SKM-1 treated with dmso at 0.1 percent for 144 hours (cell line): ENCODE measurements at regions not wholly inside any gene's neighbourhood (a gene's known extent, or its start where the extent isn't known, plus 50 kb on each side); places are given as distances from the start of the nearest gene placed in this dataset.

Source experiments
- DNase-seq: peaks from one replicate; lab custom pipeline; 2025; ENCODE audit not compliant: unreplicated experiment; lab: John Stamatoyannopoulos, UW

DNA sequence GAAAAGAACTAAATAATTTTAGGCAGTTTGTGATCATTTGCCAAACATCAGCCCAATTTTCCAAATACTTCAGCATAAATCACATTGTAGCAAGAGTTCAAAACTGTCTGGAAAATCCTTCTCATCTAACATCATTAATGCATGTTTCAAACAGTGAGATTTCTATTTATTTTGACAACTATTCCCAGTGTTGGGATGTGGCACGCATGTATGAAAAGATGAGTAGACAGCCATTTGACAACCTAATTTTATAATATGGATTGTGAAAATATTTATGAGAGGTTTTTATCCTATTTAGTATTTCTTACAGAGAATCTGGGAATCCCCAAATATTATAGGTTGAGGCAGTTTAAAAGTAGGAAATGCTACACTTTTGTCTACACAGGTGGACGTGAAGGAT is 357.6 kb upstream of the ARID1B start:
- DNase-seq: no peak

DNA sequence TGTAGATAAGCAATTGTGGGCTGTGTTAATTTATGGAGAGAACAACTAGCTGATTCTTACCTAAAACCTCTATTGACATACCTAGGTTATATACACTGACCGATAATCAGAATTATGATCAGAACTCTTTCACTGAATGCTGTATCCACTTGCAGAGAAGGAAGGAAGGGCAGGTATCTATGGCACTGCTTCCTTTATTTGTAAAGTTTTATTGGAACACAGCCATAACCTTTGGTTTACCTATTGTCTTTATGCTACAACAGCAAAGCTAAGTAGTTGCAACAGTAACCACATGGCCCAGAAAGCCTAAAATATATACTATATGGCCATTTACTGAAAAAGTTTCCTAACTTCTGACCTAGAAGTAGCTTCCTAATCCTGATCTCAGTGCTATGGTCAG is 358.9 kb upstream of the ARID1B start:
- no peak for DNase-seq

DNA sequence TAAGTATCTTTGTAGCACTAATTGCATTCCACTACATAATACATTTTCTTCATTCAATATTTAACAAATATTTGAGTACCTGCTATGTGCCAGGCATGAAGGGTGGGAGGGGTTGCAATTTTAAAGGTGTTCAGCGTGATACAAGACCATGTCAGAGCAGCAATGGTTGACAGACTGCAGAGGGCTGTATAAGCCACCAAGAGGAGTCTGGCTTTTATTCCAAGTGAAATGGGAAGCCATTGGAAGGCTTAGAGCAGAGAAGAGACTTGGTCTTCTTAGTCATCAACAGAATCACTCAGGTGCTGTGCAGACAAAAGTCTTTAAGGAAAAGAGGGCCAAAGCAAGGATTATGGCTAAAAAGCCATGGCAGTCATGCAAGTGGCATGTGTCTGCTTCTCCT is 360.8 kb upstream of the ARID1B start:
- no peak for DNase-seq

DNA sequence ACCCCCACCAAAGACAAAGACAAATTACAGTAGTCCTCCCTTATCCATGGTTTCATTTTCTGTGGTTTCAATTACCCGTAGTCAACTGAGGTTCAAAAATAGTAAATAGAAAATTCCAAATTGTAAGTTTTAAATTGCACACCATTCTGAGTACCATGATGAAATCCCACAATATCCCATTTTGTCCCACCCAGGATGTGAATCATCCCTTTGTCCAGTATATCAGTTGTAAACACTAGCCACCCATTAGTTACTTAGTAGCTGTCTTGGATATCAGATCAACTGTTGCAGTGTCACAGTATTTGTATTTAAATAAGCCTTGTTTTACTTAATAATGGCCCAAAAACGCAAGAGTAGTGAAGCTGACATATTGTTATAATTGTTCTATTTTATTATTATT is 364.0 kb upstream of the ARID1B start:
- DNase-seq: no peak

DNA sequence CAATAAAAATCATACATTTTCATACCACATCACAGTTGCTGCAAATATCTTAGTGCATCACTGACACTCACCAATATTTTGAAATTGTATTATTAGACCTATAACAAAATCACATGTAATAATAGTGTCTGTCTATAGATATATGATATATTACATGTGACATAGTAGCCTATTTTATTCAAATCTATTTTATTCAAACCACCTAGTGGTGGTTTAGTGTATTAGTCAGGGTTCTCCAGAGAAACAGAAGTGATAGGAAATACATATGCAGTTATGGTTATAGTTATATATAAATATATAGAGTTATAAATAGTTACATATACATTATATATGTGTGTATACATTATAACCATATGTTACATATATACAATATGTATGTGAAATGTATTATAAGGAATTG is 366.5 kb upstream of the ARID1B start:
- no peak for DNase-seq

DNA sequence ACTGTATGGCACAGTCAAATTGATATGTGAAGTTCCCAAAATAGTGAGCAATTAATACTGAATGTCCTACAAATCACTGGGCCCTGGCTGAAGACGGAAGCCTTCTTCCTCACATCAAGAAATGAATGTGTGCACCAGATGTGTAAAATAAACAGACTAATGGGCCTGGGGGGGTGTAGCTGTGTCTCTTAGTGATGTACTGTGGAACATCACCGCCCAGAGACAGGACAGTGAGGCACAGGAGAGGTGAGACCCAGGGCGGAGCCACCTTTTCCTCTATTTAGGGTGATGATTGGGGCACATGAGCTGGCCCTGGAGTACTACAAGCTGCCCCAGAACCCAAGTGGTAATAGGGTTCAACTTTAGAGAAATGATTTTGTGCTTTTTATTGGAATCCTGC is 368.5 kb upstream of the ARID1B start:
- DNase-seq: no peak

DNA sequence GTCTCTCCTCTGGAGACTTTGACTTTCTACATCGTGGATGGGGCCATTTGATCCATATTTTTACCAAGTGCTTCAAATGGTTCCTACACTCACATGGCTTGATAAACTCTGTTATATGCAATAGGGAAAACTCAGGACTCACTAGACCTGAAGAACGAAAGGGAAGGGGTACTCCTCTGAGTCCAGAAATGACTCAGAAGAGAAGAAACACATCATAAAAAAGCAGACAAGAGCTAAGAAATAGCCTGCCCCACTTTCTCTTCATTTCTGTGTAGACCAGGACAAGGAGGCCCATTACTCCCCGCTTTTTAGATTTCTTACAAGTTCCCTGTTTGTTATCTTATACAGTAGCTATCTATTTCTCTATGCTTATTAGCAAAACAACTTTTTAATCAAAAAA is 369.8 kb upstream of the ARID1B start:
- no peak for DNase-seq

DNA sequence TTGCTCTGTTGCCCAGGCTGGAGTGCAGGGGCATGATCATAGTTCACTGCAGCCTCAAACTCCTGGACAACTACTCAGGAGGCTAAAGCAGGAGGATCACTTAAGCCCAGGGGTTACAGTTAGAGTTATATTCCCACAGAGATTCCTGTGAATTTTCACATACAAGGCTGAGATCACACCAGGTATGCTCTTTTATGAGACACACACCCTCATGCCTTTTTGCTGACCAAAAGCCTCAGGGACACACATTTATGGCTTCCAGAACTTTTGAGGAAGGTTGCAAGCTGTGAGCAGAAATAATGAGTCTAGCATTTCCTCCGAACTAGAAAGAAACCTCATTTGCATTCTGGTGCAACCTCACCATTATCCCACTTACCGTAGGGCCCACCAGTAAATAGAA is 370.5 kb upstream of the ARID1B start:
- DNase-seq: no peak

DNA sequence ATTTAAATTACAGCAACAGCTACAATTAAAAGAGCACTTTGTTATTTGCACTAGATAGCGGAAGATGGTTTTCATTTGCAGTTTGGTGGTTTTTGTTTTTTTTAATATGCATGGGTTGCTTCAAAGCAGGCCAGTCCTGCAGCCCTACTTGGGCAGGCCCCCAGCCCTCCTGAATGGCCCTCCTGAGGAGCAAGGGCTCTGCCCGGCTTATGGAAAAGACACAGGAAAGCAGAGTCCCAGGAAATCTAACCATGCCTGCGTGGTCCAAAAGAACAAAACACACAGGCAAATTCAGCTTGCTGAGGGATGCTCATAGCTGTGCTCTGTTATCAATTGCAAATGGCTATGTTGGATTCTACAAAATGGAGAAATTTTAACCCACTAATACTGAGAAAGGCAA is 371.1 kb upstream of the ARID1B start:
- no peak for DNase-seq

DNA sequence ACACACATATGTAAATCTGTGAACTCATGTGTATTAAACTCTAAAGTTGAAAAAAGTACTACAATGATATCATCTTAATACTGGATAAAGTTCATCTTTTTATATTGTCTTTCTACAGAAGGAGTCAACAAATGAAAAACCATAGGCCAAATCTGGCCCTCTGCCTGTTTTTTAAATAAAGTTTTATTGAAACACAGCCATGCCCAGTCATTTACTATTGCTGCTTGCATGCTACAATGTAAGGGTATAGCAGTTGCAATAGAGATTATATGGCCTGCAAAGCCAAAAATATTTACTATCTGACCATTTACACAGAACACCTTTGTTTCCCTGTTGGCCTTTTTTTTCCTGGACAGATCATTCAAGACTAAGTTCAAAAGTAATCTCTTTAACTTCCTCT is 374.6 kb upstream of the ARID1B start:
- no peak for DNase-seq

DNA sequence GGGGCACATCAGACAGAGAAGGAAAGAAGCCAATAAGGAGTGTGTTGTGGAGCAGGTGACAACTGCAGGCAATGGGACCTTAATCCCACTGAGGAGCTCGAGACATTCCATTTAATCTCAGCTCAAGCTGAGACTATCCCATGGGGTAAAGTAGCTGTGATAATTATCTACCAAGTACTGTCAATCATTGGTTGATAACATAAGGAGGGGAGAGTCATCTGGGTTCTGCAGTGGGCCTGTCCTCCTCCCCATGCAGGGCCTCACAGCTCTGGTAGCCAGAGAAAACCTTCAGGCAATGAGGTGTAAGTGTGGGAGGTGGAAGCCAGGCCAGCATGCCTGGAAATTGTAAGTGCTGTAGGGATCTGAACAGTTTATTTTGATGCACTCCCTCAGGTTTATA is 375.0 kb upstream of the ARID1B start:
- no peak for DNase-seq

DNA sequence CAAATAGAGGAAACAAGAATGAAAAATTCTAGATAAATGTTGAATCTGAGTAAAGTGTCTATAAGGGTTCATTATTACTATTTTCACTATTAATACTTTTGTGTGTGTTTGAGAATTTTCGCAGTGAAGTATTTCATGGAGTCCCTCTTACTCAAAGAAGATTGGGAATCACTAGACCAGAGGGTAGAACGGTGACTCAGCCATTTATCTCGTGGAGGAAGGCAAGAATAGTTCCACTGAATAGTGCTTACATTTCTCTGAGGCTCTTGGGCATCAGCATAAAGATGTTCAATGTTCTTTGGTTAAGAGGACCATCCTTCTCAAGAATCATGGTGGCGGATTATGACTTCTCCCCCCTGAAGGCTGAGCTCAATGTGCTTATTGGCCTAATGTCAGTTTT is 376.7 kb upstream of the ARID1B start:
- no peak for DNase-seq

DNA sequence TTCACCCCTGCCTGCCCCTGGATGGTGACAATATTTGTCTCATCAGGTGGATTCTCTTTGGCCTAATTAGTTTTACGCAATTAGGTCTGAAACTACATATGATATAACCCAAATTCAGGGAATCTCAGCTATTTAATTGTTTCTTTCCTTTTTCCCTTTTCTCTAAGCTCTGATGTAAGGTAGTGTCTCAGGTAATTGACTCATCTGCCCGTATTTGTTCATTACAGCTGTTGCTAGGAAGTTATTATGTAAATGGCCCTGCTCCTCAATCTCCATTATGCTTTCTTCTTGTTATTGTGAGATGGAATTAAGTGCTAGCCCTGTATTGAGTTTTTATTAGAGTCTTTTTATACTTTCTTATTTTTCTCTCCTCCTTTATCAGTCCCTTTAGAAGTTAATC is 378.2 kb upstream of the ARID1B start:
- no peak for DNase-seq

DNA sequence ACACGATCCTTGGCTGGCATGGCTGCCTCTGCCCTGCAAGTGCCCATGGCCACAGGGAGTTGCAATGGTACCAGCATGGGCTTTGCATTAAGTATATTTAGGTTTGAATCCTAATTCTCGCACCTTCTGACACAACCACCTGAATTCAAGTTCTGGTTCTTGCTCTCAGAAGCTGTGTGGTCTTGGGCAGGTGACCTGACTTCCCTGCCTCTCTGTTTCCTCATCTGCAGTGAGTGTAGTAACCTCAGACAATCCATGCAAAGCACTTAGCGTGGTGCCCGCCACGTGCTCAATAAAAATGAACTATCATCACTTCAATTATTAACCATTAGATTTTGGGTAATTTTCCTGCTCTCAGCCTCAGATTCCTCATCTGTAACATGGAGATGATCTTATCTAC is 378.8 kb upstream of the ARID1B start:
- DNase-seq: no peak

DNA sequence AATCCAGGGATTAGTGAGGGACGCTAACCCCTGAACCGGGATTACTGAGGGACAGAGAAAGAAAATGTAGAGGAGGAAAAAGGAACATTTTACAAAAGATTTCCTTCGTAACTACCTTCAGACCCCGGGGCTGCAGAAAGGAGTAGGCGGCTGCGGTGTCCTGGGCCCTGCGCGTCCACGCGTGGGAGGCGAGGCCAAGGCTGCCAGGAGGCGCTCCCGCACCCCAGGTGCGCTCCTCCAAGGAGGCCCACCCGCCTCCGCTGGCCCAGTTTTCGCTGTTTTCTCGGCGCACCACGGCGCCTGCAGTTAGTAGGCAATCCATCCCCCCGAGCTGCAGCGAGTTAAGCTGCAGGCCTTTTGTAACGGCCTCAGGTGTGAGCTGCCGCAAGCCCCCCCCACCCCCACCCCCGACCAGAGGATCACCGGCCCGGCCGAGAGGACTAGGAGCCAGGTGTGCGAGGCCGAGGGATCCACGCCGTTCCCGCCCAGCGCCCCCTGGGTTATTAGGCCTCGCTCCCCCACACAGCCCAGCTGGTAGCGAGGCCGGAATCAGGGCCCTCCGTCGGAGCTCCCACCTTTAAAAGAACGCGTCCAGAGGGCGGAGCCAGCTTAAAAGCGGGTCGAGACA is 380.3 kb upstream of the ARID1B start:
- DNase-seq: no peak

DNA sequence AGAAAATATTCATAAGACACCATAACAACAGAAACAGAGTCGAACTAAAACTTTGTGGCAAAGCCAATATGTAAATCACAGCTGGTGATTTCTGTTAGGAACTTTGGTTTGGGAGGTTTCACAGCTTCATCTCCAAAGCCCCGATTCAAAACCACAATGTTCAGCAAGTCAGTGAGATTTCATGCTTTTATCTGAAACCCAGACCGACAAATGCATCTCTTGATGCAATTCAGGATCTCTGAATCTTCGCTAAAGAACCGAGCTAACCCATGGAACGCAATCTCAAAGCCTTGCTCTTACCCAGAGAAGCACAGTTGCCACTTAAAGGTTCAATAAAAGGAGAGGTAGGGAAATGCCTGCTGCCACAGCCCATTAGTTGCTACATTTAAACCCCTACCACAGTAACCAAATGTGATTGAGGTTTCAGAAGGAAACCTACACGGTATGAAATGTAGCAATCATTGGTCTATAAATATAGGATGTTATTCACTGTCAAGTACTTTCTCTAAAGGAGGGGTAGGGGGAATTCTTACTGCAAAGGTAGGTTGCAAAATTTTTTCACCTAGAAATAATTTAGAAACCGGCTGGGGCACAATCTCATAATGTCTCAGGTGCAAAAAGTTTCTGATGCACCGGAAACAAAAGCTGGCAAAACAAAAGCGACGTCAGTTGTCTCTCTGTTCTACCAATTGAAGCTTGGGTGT is 381.0 kb upstream of the ARID1B start:
- no peak for DNase-seq

DNA sequence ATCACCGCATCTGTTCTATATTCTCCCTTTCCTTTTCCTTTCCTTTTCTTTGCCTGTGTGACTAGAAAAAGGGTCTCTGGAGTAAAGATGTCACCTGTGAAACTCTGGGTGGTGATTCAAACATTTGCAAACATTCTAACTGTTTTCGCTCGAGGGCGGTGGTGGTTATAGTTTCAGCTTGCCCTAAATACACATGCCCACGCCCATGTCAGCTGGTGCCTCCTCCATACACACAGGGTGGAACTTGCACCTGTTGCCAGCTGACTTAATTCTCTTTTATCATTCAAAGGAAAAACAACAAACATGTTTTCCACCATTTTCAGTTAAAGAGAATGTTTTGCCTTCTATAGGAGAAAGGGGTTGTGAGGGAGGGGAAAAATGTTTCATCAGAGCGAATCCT is 381.9 kb upstream of the ARID1B start:
- no peak for DNase-seq

DNA sequence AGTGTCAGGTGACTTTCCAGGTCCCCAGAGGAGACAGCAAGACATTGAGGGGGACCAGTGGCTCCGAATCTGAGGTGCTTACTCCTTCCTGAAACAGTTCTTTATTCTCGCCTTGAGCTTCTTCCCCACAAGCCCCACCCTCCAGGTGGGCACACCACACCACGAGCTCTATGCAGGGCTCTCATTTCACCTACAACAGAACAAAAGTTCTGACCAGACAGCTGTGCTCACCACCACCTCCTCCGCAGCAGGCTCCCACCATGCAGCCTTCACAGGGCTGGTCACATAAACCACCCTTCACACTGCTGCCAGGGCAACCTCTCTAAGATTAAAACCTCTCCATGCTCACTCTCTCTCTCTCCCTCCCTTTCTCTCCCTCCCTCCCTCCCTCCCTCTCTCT is 384.5 kb upstream of the ARID1B start:
- no peak for DNase-seq

DNA sequence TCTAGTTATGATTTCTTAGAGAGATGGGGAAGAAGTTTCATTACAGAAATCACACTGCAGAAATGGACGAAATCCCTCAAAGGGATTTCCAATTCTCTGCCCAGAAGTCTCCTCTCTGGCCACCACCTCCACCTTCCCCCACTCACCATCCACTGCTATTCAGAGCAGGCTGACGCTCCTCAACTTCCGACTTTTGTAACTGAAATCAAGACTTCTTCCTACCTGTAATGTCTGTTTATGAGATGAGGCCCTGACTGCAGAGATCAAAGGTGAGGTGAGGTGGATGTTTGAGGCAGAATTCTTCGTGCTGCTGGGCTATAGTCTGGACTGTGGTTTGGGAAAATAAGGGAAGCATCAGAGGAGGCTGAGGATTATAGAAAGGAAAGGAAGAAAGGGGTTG is 385.2 kb upstream of the ARID1B start:
- no peak for DNase-seq

DNA sequence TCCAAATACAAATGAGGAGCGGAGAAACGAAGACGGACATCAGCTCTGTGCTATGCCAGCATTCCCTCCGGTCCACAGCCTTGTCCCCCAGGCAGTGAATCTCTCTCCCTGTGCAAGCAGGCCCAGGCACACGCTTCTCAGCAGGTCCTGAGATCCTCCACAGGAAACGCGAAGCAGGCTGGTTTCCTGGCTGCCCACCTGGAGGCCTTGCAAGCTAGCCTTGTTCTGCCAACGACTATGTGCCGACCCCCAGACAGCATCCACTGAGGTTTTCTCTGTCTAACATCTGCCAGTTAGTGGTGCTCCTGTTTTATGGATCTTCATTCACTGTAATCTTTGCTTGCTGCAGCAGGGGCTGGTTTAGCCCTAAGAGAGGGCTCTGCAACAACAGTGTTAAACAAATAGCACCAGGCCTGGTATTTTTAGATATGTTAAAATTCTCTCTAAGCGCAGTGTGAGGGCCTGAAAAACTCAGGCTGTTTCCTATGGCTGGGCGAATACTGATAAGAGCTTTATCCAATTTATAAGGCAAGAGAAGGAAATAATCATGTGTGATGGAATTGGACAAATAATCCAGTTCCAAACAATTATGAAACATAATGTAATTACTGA is 386.0 kb upstream of the ARID1B start:
- DNase-seq: no peak

DNA sequence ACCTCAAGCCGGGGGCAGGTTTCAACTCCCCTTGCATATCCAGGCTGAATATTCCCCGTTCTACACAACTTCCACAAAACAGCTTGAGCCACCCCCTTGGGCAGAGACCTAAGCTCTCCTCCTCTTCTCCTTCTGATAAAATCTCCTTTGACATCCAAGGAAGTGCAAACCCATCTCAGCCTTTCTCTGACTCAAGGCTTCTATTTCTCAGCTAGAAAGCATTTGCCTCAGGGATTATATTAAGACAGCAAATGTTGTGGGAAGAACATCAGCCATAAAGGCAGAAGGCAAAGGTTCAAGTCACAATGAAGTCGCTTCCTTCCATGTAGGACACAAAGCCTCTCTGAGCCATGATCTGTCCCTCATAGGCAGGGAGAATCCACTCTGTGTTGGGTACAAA is 386.6 kb upstream of the ARID1B start:
- DNase-seq: no peak

DNA sequence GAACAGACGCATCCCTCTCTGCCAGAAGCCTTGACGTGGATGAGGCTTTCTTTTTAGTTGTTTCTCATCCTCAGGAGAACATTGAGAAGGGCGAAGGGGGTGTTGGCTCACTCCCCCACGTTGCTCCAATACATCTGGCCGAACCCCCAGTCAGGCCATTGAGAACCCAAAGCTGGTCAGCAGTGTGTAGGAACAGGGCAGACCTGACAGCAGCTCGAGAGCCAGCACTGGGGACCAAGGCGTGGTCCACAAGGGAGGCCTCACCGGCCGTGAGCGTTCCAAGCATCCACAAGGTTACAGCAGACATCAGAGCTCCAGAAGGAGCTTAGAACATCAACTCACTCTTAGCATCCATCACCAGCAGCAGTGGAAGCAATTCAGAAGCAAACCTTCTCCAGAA is 387.9 kb upstream of the ARID1B start:
- DNase-seq: no peak

DNA sequence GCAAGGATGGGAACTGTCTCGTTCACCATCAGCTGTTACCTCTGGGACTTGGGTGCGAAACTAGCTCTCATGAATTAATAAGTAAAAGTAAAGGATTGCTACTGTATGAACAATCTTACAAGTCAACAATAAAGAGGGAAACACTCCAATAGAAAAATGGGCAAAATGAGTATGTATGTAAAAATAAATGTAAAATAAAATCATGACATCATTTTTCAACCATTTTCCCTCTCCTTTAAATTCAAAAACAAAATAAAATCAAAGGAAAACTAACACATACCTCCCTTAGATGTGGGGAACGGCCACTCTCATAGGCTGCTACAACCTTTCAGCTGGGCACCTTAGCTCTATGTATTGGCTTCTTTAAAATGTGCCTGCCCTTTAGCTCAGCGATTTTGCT is 389.7 kb upstream of the ARID1B start:
- no peak for DNase-seq
